T-helper 1 cell (primary cell): ENCODE measurements at regions not wholly inside any gene's neighbourhood (a gene's known extent, or its start where the extent isn't known, plus 50 kb on each side); places are given as distances from the start of the nearest gene placed in this dataset.
"Not testable (repeated sequence)": the region's sequence is repeated elsewhere in the genome, so short reads cannot be mapped to it uniquely, and the experiment has no call there.

Experiments
- DNase-seq, 5 donors: peaks; one replicate each; pipeline ENCODE4 v3.0.0-alpha.2; 2012 to 2020

DNA sequence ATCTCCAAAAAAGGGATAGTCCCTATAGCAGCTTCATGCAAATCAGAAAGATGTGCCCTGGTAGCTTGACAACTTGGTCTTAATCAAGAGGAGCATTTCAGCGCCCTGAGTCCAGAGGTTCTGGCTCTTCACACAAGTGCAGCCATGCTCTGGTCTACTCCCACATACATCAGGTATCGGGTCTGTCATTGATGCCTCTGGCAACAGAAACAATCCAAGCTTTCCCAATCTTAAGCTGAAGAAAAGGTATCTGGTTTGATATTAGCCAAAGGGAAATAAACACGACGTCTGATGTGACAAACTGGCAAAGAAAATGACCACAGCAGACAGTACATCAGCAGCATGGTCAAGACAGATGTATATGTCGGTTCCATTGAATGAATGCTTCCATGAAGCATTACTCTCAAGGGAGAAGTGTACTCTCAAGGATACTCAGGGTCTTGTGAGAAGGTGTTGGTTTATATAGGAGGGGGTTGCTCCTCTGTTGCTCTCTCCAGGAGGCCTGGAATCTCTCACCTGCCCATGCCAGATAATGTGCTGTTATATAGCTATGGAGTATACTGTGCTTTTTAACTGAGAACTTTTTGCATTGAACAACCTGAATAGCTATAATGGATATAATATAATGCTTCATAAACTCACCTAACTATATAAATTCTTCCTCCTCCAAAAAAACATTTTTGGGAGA, 879.6 kb upstream of the PCDH10 start:
- no peak for DNase-seq

DNA sequence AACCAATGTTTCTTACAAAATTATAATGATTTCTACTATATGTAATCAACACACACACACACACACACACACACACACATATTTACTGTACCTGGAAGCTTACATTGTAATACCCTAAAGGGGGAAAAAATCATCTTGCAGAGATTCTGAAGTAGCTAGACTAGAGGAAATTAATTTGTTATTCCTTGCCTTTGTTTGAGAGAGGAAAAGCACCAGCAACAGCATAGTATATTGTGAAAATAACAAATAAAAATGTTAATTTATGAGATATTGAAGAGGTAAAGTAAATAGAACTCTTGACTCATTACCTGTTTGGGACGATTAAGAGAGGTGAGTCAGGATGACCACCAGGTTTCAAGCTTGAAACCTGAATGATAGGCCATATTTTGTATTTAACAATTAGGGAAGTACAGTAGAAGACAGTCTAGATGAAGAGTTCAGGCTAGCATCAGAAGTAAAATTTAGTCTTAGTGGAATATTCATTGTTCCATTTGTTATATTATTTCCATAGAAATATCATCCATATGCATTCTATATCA, 873.4 kb upstream of the PCDH10 start:
- DNase-seq = no peak

DNA sequence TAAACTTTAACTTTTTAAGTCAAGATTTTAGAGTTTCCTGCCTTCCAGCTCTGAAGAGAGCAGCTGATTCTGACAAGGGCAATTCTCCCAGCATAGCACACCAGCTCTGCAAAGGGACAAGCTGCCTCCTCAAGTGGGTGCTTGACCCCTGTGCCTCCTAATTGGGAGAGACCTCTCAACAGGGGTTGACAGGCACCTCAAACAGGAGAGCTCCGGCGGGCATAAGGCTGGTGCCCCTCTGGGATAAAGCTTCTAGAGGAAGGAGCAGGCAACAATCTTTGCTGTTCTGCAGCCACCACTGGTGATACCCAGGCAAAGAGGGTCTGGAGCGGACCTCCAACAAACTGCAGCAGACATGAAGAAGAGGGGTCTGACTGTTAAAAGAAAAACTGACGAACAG, 872.9 kb upstream of the PCDH10 start:
- no peak for DNase-seq

DNA sequence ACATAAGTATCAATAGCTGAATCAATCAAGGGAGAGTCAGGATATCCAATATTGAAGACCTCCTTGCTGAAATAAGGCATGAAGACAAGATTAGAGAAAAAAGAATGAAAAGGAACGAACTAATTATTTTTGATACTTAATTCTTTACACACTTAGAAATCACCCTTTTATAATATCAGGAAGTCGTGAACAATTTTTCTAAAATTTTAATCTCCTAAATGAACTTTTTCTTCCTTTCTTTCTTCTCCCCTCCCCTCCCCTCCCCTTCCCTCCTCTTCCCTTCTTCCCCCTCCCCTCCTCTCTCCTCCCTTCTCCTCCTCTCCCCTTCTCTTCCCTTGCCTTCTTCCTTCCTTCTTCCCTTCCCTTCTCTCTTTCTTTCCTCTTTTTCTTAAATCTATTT, 872.1 kb upstream of the PCDH10 start:
- no peak for DNase-seq

DNA sequence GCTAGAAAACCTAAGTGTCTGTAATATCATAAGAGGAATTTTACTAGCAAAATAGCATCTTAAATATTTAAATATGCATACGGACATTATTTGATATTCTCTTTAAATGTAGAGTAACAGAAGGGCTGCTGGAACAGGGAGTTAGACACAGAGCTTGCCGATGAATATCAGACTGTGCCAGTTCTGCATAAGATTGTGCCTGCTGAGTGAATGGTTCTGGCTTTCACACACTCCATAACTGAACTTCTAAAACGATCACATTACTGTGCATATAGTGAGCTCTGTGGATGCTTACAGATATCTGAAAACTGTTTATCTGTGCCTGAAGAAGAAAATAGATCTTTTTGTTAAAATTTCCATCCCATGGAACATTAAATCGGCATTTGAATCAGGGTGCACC, 867.4 kb upstream of the PCDH10 start:
- no peak for DNase-seq

DNA sequence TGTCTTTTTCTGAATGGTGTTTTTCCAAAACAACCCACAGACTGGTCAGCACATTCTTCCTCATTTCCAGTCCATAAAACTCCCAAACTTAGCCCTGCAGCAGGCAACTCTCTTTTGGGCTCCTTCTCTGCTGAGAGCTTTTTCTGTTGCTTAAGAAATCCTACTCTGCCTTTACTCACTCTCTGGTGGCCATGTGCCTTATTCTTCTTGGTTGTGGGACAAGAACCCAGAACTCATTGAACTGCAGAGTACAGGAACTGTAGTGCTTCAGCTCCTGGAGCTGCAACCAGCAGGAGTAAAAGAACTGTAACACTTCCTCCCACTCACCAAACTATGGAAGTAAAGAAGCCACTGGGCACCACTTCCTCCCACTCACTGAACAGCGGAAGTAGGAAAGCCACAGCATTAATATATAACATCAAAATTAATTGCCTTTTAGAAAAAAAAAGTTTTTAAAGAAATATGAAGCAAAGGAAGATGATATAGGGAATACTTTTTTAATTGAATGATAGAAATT, 864.1 kb upstream of the PCDH10 start:
- DNase-seq = no peak

DNA sequence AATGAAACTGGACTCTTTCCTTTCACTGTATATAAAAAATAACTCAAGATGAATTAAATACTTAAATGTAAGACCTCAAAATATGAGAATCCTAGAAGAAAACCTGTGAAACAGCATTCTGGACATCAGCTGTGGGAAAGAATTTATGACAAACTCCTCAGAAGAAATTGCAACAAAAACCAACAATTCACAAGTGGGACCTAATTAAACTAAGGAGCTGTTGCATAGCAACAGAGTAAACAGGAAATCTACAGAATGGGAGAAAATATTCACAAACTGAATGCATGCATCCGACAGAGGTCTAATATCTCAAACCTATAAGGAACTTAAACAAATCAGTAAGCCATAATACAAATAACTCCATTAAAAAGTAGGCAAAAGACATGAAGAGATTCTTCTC, 851.7 kb upstream of the PCDH10 start:
- DNase-seq = no peak

DNA sequence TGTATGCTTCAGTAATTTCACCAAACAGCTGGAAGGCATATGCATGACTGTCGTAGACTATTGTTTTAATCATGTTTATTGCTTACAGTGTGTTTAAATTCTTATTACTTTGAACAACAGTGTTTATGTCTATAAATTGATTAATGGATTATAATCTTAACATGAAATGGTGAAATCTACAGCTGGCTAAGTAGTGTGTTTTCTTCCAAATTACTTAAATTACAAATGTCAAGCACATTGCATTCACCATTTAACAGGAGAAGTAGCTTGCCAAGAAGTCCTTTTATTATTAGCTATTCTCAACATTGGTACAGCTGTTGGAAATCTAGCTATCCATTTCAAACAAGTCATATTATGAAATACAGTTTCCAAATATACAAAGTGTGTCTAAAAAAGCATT, 849.3 kb upstream of the PCDH10 start:
- DNase-seq = no peak

DNA sequence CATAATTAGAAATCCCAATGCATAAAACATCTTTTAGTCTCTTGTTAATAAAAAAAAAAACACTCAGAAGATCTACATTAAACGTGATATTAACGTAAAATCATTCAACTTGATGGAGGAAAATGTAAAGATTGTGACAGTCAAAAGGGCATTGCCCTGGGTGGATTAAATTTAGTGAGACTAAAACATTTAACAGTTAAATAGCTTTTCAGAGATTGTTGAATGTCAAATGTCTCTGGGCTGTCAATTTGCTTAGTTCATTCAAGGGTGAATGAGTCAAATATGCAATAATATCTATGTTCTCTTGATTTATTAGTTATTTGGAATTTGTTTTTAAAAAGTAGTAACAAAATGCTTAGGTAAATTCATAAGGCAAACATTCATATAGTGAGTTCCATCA, 836.6 kb upstream of the PCDH10 start:
- DNase-seq = no peak

DNA sequence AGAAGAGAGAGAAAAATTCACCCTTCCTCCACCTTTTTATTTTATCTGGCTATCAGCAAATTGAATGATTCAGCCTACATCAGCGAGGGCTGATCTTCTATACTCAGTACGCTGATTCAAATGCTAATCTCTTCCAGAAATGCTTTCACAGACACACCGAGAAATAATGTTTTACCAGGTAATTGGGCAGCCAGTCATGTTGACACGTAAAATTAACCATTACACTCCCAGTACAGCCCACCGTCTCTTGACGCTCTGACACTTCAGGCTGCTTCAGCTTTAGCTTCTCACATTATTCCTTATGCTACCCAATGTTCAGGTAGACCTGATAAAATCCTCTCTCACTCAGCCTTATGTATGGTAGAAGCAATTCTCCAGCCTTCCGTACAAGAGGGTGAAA, 835.2 kb upstream of the PCDH10 start:
- no peak for DNase-seq

DNA sequence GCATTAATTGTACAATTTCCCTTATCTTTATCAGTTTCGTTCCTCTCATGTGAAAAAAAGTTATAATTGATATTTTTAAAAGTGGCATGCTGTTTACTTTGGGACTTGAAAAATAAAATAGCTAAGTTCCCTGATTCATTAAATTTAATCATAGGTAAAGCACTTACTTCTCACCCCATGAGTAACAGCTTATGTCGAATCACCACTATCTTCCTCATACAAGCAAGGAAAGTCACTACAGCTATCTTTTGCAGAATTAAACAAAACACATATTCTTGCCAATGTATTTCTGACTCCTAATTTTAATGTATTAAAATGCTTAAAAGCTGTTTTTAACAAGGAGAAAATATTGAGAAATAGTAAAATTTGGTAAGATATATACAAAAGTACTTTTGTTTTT, 832.4 kb upstream of the PCDH10 start:
- DNase-seq = no peak

DNA sequence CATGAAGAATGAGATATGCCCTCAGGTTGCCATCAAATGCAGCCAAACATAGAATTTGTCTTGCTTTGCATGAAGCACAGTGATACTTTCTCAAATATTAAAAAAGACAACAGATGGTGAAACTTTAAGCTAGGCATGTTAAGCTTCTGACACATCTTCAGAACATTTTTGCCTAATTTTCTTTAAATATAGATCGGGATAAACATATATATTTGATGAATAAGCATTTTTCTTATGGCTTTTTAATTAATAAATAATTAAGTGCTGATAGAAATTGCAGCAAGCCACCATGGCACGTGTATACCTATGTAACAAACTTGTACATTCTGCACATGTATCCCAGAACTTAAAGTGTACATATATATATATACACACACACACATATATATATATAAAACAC, 831.2 kb upstream of the PCDH10 start:
- DNase-seq = no peak

DNA sequence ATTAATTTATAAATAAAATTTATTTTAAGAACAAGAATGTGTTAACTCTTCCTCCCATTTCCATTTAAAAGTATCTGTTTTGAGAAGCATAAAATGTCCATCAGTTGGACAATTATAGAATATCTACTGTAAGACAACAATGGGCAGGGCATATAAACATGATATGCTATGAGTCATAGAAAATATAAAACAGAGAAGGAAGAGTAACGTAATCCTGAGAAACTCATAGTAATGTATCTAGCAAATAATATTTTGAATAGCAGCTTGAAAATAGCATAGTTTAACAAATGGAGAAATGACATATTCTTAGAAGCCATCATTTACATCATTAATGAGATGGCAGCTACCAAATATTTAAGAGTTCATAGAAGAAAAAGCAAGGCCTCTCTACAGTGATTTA, 820.3 kb upstream of the PCDH10 start:
- no peak for DNase-seq

DNA sequence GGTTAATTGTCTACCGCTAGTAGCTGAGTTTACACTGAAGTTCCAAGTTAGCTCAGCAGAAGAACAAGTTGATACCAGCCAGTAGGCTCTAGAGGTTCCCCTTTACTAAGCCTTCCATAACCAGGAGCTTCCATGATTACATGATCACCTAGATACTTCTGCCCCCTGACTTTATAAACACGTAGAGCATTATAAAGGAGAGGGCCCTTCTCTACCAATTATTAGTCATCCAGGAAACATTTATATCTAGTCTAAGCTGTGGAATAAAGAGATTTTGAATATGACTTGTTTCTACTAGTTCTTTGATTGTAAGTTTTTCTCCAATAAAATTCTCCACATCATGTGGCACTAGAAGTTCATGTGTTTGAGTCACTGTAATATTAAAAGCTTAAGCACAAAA, 818.1 kb upstream of the PCDH10 start:
- no peak for DNase-seq

DNA sequence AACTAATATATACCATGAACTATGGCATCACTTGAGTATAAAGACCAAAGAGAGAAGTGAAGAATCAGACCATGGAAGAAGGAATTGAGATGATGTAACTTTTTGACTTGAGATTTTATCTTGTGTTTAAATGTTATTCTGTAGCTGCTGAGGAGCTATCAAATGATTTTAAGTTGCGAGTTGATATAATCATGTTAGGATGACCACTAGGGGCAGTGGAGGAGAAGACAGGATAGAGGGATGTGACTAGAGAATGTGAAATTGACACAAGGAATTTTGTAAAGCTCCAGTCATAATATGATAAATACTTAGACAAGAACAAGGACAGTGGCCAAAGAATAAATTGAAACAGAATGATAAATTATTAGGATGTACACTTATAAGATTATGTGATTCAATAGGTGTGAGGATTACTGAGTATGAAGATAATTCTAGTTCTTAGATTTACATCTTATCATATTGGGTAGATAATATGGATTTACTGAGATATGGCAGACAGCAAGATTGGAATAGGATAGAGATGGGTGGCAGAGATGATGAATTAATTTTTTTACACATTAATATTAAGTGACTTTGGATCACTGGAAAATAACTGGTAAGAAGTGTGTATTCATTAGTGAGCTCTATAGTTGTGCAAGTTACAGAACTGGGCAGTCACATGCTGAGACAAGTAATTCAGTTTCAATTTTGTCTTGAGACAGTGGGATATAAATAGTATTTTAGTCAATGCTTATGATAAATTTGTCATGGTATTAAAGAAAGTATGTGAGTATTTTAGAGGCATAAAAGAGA, 816.0 kb upstream of the PCDH10 start:
- no peak for DNase-seq

DNA sequence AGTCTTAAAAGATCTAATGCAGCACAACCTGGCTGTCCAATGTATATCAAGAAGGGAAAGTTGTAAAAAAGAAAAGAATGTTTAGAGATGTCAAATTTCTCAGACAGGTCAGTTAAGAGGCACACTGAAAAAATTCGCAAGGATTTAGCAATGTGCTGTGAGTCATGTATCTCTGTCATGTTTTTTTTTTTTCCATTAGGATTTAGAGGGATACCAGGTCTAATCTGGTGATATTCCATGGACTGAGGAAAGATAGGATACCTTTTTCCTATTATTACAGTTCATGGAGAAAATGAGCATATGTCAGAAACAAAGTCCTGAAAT, 815.4 kb upstream of the PCDH10 start:
- no peak for DNase-seq

DNA sequence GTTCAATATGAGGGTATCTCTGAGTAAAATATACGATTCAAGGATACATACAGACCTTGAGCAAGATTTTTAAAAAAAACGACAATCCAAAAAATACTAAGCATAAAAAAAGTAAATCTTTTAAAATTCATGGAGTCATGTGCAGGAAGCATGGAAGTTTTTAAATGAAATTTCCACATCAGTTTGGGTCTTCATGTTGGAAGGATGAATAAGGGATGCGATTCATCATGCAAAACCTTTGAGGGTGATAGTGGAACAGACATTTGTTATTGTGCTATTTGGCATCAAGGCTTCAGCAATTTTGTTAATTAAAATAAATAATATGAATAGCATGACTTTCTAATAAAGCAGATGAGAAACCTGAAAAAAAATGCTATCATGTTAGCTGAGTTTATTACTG, 815.0 kb upstream of the PCDH10 start:
- no peak for DNase-seq

DNA sequence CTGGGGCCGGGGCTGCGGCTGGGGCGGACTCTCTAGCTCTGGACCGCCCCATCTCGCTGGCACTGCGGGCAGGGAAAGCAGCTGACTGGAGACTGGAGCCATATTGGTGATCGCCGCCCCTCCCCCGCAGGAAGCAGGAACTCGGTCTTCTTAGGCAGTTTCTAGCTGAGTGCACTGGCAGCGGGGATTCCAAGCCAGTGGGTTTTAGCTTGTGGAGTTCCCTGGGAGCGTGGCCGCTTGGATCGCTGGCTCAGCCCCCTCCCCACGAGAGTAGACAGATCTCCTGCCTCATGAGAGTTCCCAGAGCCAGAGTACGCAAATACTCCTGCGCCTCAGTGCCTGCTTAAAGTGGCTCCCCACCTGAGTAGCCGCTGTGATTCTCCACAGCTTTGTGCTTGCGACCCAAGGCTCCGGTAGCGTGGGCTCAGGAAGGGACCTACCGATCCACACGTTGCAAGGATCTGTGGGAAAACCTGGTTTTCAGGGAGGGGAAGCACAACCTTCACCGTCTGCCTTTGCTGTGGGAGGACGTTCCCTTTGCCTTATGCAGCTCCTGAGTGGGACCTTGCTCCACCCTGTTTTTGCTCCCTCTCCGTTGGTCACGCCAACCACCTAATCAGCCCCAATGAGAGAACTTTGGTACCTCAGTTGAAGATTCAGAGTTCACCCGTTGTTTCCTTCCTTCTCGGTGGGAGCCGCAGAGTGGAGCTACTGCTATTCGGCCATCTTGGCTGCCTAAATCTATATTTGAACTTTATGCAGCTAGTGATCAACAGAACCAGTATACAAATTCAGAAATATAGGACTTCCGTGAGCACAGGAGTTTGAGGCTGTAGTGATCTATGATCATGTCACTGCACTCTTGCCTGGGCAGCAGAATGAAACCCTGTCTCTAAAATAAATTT, 803.9 kb upstream of the PCDH10 start:
- no peak for DNase-seq

DNA sequence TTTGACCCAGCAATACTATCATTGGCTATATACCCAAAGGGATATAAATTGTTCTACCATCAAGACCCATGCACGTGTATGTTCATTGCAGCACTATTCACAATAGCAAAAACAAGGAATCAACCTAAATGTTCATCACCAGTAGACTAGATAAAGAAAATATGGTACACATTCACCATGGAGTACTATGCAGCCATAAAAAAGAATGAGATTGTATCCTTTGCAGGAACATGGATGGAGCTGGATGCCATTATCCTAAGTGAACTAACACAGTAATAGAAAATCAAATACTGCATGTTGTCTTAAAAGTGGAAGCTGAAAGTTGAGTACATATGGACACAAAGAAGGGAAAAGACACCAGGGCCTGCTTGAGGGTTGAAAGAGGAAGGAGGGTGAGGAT, 803.1 kb upstream of the PCDH10 start:
- no peak for DNase-seq

DNA sequence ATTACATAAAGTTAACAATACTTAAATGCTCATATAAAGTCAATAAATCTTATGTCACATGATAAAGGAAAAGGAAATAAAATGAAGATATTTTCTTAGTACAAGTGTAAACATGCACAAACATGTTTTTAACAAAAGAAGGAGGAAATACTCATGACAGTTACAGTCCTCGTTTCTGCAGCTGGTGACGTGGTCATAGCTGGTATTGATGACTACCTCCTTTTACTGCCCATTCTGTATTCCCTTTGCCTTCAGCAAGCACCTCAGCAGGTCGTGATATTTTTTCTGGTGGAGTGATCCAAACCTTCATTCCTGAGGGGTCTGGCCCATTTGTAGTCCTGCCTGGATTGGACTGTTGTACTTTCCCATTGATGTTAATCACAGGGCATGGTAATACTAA, 797.5 kb upstream of the PCDH10 start:
- not testable (repeated sequence) for DNase-seq

DNA sequence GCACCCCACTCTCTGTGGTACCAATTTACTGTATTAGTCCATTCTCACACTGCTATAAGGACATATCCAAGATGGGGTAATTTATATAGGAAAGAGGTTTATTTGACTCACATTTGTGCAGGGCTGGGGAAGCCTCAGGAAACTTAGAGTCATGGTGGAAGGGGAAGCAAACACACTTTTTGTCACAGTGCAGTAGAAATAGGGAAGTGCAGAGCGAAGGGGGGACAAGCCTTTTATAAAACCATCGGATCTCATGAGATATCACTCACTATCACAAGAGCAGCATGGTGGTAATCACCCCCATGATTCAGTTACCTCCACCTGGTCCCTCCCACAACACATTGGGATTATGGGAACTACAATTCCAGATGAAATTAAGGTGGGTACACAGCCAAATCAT, 766.9 kb upstream of the PCDH10 start:
- no peak for DNase-seq

DNA sequence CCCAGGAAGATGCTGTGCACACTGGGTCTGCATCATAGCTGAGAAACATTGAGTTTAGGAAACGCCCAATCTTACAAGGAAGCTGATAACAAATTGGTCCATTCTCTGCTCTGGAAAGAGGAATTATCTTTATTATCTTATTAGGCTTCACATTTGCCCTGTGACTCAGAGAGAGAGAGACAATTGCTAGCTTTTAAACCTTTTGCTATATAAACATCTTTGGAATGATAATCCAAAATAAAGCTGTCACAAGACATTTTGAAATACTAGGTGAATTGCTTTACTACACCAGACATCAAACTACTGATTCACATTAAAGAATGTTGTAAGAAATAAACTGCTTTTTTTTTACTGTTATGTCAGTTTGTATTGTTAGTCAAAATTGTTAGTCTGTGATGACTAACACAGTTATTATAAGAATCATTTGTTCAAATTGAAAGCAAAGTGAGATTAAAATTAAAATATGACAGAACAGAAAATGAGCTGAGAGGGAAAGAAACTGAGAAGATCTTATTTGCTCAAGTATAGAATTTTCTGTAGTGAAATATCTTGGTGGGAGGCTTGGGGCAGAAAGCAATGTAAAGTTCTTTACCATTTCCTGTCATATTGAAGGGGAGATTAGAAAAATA, 765.4 kb upstream of the PCDH10 start:
- no peak for DNase-seq

DNA sequence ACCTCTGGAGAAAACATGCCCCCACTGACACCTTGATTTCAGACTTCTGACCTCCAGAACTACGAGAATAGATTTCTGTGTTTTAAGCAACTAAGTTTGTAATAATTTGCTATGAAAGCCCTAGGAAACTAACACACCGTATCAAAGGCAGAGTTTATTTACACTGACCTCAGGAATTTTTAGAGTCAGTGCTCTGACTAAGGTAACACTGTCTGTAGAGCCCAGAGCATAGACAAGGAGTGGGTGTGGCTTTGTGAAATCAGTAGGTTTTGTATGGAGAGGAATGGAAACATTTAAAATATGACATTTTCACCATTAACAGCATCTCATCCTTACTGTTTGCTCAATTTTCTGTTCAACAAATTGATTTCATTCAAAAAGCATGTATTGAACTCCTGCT, 764.4 kb upstream of the PCDH10 start:
- DNase-seq = no peak
